GM12878 (cell line): ENCODE measurements at regions not wholly inside any gene's neighbourhood (a gene's known extent, or its start where the extent isn't known, plus 50 kb on each side); places are given as distances from the start of the nearest gene placed in this dataset.

Source experiments
- ATAC-seq: fragments of 200-7000 bp; cut with Tn5 transposase; 3 replicates; pipeline ENCODE4 v1.9.1; 2020; ENCODE audit warnings: mild to moderate bottlenecking, moderate library complexity
- BruUV-seq: library from RNA; stranded (reverse); fragments of 400-500 nt; replicated peaks from 2 replicates; lab custom pipeline; 2021; lab: Mats Ljungman, UMichigan
- CTCF ChIA-PET: fragments of 300-600 bp; sonication (Branson Sonifier 250); formaldehyde crosslinking; extraction: SDS; loops from one replicate; lab custom pipeline; 2021; ENCODE audit warnings: inconsistent platforms; lab: Yijun Ruan, JAX
- POLR2A ChIA-PET: fragments of 350-600 bp; formaldehyde crosslinking; extraction: SDS; loops from one replicate; lab custom pipeline; 2021; ENCODE audit warnings: inconsistent platforms; lab: Charles Lee
- RAD21 ChIA-PET: fragments of 300-600 bp; sonication (Branson Sonifier 250); formaldehyde crosslinking; loops from one replicate; lab custom pipeline; 2023; ENCODE audit warnings: antibody characterized with exemption; ENCODE audit not compliant: unreplicated experiment; lab: Charles Lee
- SMC1A ChIA-PET: fragments of 300-600 bp; sonication (Branson Sonifier 250); formaldehyde crosslinking; loops from one replicate; lab custom pipeline; 2023; ENCODE audit not compliant: unreplicated experiment, uncharacterized antibody; lab: Charles Lee
- DNase-seq: peaks from one replicate; pipeline ENCODE4 v3.0.0-alpha.2; 2011; ENCODE audit warnings: low read depth, low spot score
- FAIRE-seq: peaks from 3 replicates; lab custom pipeline; 2011; peaks lifted over from hg19 to GRCh38; lab: Jason Lieb, UNC
- H2AFZ ChIP-seq: 2 replicates; pipeline ENCODE4 v1.6.0; 2011; ENCODE audit warnings: low read depth, low read length, control low read depth; ENCODE audit not compliant: control insufficient read depth
- H3K27ac ChIP-seq: 2 replicates; pipeline ENCODE4 v1.5.1; 2011; ENCODE audit warnings: control low read depth; ENCODE audit not compliant: control insufficient read depth, insufficient read depth
- H3K27me3 ChIP-seq, 2 experiments: replicated peaks in 1 of 2; 2 replicates each; pipeline versions ENCODE4 v1.6.0 to v1.6.1; 2011; ENCODE audit warnings: low read length in 1 of 2; ENCODE audit not compliant: control insufficient read depth in 2 of 2, insufficient read depth in 2 of 2
- H3K36me3 ChIP-seq, 2 experiments: 2 replicates each; pipeline ENCODE4 v1.5.1; 2011; ENCODE audit warnings: low read length in 1 of 2; ENCODE audit not compliant: control insufficient read depth in 2 of 2, insufficient read depth in 2 of 2
- H3K4me1 ChIP-seq: 2 replicates; pipeline ENCODE4 v1.6.1; 2011; ENCODE audit warnings: mild to moderate bottlenecking, low read length, moderate library complexity, mixed read lengths; ENCODE audit not compliant: control insufficient read depth, insufficient read depth
- H3K4me2 ChIP-seq: 2 replicates; pipeline ENCODE4 v1.6.0; 2011; ENCODE audit warnings: control low read depth; ENCODE audit not compliant: control insufficient read depth, insufficient read depth
- H3K4me3 ChIP-seq: fragments of 200-600 bp; sonication (generic); 2 replicates; pipeline ENCODE4 v1.5.1; 2016
- H3K79me2 ChIP-seq: 2 replicates; pipeline ENCODE4 v1.6.0; 2011; ENCODE audit warnings: low read length; ENCODE audit not compliant: control insufficient read depth, insufficient read depth
- H3K9ac ChIP-seq: 2 replicates; pipeline ENCODE4 v1.8.0; 2011; ENCODE audit warnings: low read length, control low read depth, mixed read lengths; ENCODE audit not compliant: control insufficient read depth, insufficient read depth
- H3K9me3 ChIP-seq: replicated peaks from 3 replicates; pipeline ENCODE4 v1.5.1; 2011; ENCODE audit warnings: mild to moderate bottlenecking, low read length; ENCODE audit not compliant: control insufficient read depth, insufficient read depth
- H4K20me1 ChIP-seq: 2 replicates; pipeline ENCODE4 v1.6.0; 2011; ENCODE audit not compliant: control insufficient read depth, insufficient read depth
- ATF3 ChIP-seq: IDR thresholded peaks from 2 replicates; pipeline ENCODE4 v1.6.1; 2011; ENCODE audit warnings: low read depth, mild to moderate bottlenecking, low read length, moderate library complexity, borderline replicate concordance; ENCODE audit errors: extremely low read depth
- CBX3 ChIP-seq: fragments of 200-600 bp; sonication (generic); IDR thresholded peaks from 2 replicates; pipeline ENCODE4 v1.6.1; 2016; ENCODE audit warnings: low read depth, borderline replicate concordance
- ETV6 ChIP-seq, 2 experiments: fragments of 450-650 bp in 1 of 2; IDR thresholded peaks in 1 of 2; conservative IDR thresholded peaks in 1 of 2; 2 replicates each; pipeline ENCODE4 v1.6.1; 2014; ENCODE audit warnings: antibody characterized with exemption in 1 of 2, borderline replicate concordance in 1 of 2, low read depth in 1 of 2, mild to moderate bottlenecking in 1 of 2, moderate library complexity in 1 of 2
- JUND ChIP-seq: IDR thresholded peaks from 2 replicates; pipeline ENCODE4 v1.6.1; 2012; ENCODE audit warnings: low read depth, mild to moderate bottlenecking, low read length, improper control_type of control experiment, moderate library complexity
- NFIC ChIP-seq: IDR thresholded peaks from 2 replicates; pipeline ENCODE4 v1.6.1; 2012; ENCODE audit warnings: low read depth, mild to moderate bottlenecking, inconsistent platforms, low read length, moderate library complexity
- NR2F1 ChIP-seq: fragments of 450-650 bp; conservative IDR thresholded peaks from 2 replicates; pipeline ENCODE4 v1.6.1; 2017; ENCODE audit warnings: mild to moderate bottlenecking
- SIX5 ChIP-seq: IDR thresholded peaks from 2 replicates; pipeline ENCODE4 v1.6.1; 2011; ENCODE audit warnings: mild to moderate bottlenecking, low read depth, low read length, moderate library complexity; ENCODE audit not compliant: severe bottlenecking
- SPI1 ChIP-seq: IDR thresholded peaks from 2 replicates; pipeline ENCODE4 v1.6.1; 2011; ENCODE audit warnings: low read depth, mild to moderate bottlenecking, low read length, moderate library complexity, borderline replicate concordance; ENCODE audit not compliant: insufficient read depth
- WGBS: methylation state at CpG from one replicate; pipeline ENCODE4 v1.1.6; 2016; ENCODE audit warnings: low lambda C conversion rate; ENCODE audit not compliant: insufficient replicate concordance, insufficient coverage; ENCODE audit errors: missing lambda C conversion rate; 5-methylcytosine and 5-hydroxymethylcytosine counted together
- in situ Hi-C: fragments of 300-500 bp; cut with MboI; formaldehyde crosslinking; loops from 9 replicates; pipeline ENCODE4 v1.14.3; 2018; ENCODE audit warnings: mixed read lengths
- intact Hi-C: fragments of 100-400 bp; cut with micrococcal nuclease; formaldehyde crosslinking; loops from one replicate; pipeline ENCODE4 v1.14.2; 2022; ENCODE audit not compliant: unreplicated experiment
- TF ChIP-seq, protein P1 (sequence below): fragments of 450-650 bp; IDR thresholded peaks from 2 replicates; pipeline ENCODE4 v1.6.1; 2018; ENCODE audit warnings: borderline replicate concordance, mild to moderate bottlenecking; ENCODE audit not compliant: partially characterized antibody

DNA sequence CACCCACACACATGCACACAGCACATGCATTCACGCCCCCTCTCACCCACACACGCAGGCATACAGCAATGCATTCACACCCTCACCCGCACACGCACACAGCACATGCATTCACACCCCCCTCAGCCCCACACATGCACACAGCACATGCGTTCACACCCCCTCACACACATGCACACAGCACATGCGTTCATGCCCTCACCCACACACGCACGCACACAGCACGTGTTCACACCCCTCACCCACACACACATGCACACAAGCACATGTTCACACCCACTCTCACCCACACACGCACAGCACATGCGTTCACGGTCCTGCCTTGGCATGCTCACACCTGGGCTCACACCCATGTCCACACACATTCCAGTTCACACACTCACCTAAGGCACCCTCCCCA is 64.2 kb downstream of the ENGASE start:
- Histone ChIP-seq H3K36me3 (no peaks in the 10 kb centered on the region), H4K20me1 (no peaks in the 10 kb centered on the region; the same call in 1 of the 2 replicates), H3K9ac (no peak overlapping the region), H3K9me3 (no peaks in the 10 kb centered on the region; the same call in 2 of the 3 replicates), H3K79me2 (no peaks in the 10 kb centered on the region), H3K27me3 (0 out of 4 replicates have a peak, but pooled peaks cover 0 to 2% of the 10 kb centered on the region in 2 experiments), H3K4me1 (no peaks in the 10 kb centered on the region), H2AFZ (no peak overlapping the region), H3K27ac (no peak overlapping the region), H3K4me2 (no peak overlapping the region), H3K4me3 (no peak overlapping the region)
- SMC1A ChIA-PET, result no interaction called here
- RAD21 ChIA-PET, result no interaction called here
- intact Hi-C loops, result no loop called here
- in situ Hi-C loops, result no loop called here
- WGBS, result 73% methylated on average over 12 of the region's 12 CpGs
- no TSS peak for BruUV-seq
- ATAC-seq (no peak), DNase-seq (no peak), FAIRE-seq (no peak)
- no peak for TF ChIP-seq SPI1
- CTCF ChIA-PET, result no interaction called here
- POLR2A ChIA-PET, result no interaction called here

GRCh38 chr17:79137789-79138165 is 63.2 kb downstream of the ENGASE start:
- WGBS, result 56% methylated on average over 22 of the region's 22 CpGs

More at GRCh38 chr17:79137789-79138165, 63.2 kb downstream of the ENGASE start:
- ChIA-PET CTCF (no interaction called here), POLR2A (no interaction called here), RAD21 (no interaction called here), SMC1A (no interaction called here)
- H3K4me1 ChIP-seq, result no peaks in the 10 kb centered on the region
- peaks cover 0 to 2% of the 10 kb centered on the region in 2 experiments; a peak in 1 of 4 replicates for H3K27me3 ChIP-seq
- H3K4me2 ChIP-seq, result no peak overlapping the region
- H2AFZ ChIP-seq, result no peak overlapping the region
- no peaks in the 10 kb centered on the region; the same call in 1 of the 2 replicates for H4K20me1 ChIP-seq
- no peak for ATAC-seq
- no peak for FAIRE-seq
- BruUV-seq, result no TSS peak
- no peak overlapping the region for H3K4me3 ChIP-seq
- H3K27ac ChIP-seq, result no peak overlapping the region
- TF ChIP-seq NFIC (no peak), NR2F1 (no peak), CBX3 (no peak), SIX5 (no peak), JUND (no peak), ETV6 (conservative IDR thresholded peaks at IDR 0.05 in 1 of 2, IDR thresholded peaks at IDR 0.05 in 1 of 2; ENCODE audit: borderline replicate concordance in 1 of 2, low read depth in 1 of 2) (no peak), ATF3 (no peak)
- TF ChIP-seq, protein P1, sequence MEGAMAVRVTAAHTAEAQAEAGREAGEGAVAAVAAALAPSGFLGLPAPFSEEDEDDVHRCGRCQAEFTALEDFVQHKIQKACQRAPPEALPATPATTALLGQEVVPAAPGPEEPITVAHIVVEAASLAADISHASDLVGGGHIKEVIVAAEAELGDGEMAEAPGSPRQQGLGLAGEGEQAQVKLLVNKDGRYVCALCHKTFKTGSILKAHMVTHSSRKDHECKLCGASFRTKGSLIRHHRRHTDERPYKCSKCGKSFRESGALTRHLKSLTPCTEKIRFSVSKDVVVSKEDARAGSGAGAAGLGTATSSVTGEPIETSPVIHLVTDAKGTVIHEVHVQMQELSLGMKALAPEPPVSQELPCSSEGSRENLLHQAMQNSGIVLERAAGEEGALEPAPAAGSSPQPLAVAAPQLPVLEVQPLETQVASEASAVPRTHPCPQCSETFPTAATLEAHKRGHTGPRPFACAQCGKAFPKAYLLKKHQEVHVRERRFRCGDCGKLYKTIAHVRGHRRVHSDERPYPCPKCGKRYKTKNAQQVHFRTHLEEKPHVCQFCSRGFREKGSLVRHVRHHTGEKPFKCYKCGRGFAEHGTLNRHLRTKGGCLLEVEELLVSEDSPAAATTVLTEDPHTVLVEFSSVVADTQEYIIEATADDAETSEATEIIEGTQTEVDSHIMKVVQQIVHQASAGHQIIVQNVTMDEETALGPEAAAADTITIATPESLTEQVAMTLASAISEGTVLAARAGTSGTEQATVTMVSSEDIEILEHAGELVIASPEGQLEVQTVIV, result no peak
- H3K79me2 ChIP-seq, result no peaks in the 10 kb centered on the region
- in situ Hi-C loops (no loop called here), intact Hi-C loops (no loop called here)
- H3K9me3 ChIP-seq, result no peaks in the 10 kb centered on the region; the same call in 2 of the 3 replicates
- no peak for DNase-seq
- no peak overlapping the region for H3K9ac ChIP-seq
- no peaks in the 10 kb centered on the region for H3K36me3 ChIP-seq
